ENCODE measurements at regions not wholly inside any gene's neighbourhood (a gene's known extent, or its start where the extent isn't known, plus 50 kb on each side); places are given as distances from the start of the nearest gene placed in this dataset.

DNA sequence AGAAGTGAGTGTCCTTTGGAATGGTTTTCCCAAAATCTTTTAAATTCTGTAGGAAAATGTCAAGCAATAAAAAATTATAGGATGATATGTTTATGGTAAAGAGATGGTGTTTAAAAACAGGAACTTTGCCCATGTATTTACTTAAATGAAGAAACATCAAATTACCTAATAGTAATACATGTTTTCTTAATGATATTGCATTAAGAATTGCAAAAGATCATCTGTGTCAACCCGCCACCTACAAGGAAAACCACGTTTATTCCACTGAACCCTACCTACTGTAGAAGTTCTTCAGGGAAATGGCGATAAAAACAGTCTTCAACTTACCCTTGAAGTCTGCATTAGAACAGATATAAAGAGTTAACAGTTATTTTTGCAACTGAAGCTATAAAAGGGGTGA lies 67.2 kb upstream of the NDP start:
- Histone ChIP-seq H3K4me2 (ENCODE audit: low read depth, low read length) (no peak overlapping the region), H3K4me3 (replicated peaks in 1 of 3; ENCODE audit: insufficient read depth in 1 of 3, low read depth in 2 of 3, low read length in 3 of 3) (no peak overlapping the region), H3K4me1 (ENCODE audit: insufficient read depth, low read length) (no peaks in the 10 kb centered on the region), H4K20me1 (ENCODE audit: insufficient read depth, low read length) (no peaks in the 10 kb centered on the region), H2AFZ (ENCODE audit: low read length) (no peak overlapping the region), H3K27me3 (ENCODE audit: control insufficient read depth in 1 of 2, insufficient read depth in 2 of 2, low read length in 2 of 2) (no peaks in the 10 kb centered on the region), H3K9ac (ENCODE audit: insufficient read depth, low read depth, low read length) (no peak overlapping the region), H3K79me2 (ENCODE audit: insufficient read depth, low read length) (no peaks in the 10 kb centered on the region), H3K9me3 (ENCODE audit: low read length) (no peaks in the 10 kb centered on the region), H3K36me3 (replicated peaks in 1 of 2; ENCODE audit: control insufficient read depth in 1 of 2, insufficient read depth in 2 of 2, low read length in 2 of 2) (no peaks in the 10 kb centered on the region), H3K27ac (ENCODE audit: extremely low read length, insufficient read depth, low read length) (no peak overlapping the region)
- no peak for ATAC-seq
- no peak for FAIRE-seq
- no TSS peak for BruUV-seq (replicated peaks)
- CTCF ChIA-PET (ENCODE audit: low intra/inter-chr PET ratio, low total read pairs) = no interaction called here
- DNase-seq (ENCODE audit: low spot score) = no peak
- in situ Hi-C loops (cut with HindIII; ENCODE audit: extremely low pct_ligation_motif_present, low pct_unique_long_range_greater_than_20kb) = loop anchor here (10.0 kb wide), 1 partner anchor 114 kb away; no protein-coding TSS in a partner anchor
- TF ChIP-seq ZNF75D (CRISPR knock-in tag; IDR thresholded peaks at IDR 0.05; ENCODE audit: borderline replicate concordance) (no peak), ZNF205 (CRISPR knock-in tag; IDR thresholded peaks at IDR 0.05) (no peak), PHB2 (IDR thresholded peaks at IDR 0.05; ENCODE audit: partially characterized antibody) (no peak), SRSF4 (IDR thresholded peaks at IDR 0.05; ENCODE audit: low read depth, low read length, poor library complexity, severe bottlenecking) (no peak), ZNF589 (CRISPR knock-in tag; conservative IDR thresholded peaks at IDR 0.05) (no peak), SMYD3 (CRISPR knock-in tag; IDR thresholded peaks at IDR 0.05) (no peak), SNAPC2 (CRISPR knock-in tag; IDR thresholded peaks at IDR 0.05) (no peak), ZNF317 (CRISPR knock-in tag; IDR thresholded peaks at IDR 0.05) (no peak), ZNF235 (CRISPR knock-in tag; IDR thresholded peaks at IDR 0.05; ENCODE audit: borderline replicate concordance) (no peak), MAFF (IDR thresholded peaks at IDR 0.05; ENCODE audit: low read depth, low read length) (no peak), ZNF282 (IDR thresholded peaks at IDR 0.05; ENCODE audit: partially characterized antibody) (no peak), ZFP82 (CRISPR knock-in tag; IDR thresholded peaks at IDR 0.05; ENCODE audit: borderline replicate concordance) (no peak), SNAI1 (CRISPR knock-in tag; IDR thresholded peaks at IDR 0.05; ENCODE audit: borderline replicate concordance) (no peak), ZFP41 (CRISPR knock-in tag; IDR thresholded peaks at IDR 0.05; ENCODE audit: borderline replicate concordance) (no peak), HNF4G (IDR thresholded peaks at IDR 0.05; ENCODE audit: borderline replicate concordance, low read depth, low read length) (no peak), HNF4G (CRISPR knock-in tag; IDR thresholded peaks at IDR 0.05; ENCODE audit: borderline replicate concordance, low read depth) (no peak), RELA (CRISPR knock-in tag; IDR thresholded peaks at IDR 0.05) (no peak)
- TF ChIP-seq, protein P1, sequence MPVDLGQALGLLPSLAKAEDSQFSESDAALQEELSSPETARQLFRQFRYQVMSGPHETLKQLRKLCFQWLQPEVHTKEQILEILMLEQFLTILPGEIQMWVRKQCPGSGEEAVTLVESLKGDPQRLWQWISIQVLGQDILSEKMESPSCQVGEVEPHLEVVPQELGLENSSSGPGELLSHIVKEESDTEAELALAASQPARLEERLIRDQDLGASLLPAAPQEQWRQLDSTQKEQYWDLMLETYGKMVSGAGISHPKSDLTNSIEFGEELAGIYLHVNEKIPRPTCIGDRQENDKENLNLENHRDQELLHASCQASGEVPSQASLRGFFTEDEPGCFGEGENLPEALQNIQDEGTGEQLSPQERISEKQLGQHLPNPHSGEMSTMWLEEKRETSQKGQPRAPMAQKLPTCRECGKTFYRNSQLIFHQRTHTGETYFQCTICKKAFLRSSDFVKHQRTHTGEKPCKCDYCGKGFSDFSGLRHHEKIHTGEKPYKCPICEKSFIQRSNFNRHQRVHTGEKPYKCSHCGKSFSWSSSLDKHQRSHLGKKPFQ (CRISPR knock-in tag; IDR thresholded peaks at IDR 0.05; ENCODE audit: insufficient replicate concordance) = no peak
- TF ChIP-seq, protein P2, sequence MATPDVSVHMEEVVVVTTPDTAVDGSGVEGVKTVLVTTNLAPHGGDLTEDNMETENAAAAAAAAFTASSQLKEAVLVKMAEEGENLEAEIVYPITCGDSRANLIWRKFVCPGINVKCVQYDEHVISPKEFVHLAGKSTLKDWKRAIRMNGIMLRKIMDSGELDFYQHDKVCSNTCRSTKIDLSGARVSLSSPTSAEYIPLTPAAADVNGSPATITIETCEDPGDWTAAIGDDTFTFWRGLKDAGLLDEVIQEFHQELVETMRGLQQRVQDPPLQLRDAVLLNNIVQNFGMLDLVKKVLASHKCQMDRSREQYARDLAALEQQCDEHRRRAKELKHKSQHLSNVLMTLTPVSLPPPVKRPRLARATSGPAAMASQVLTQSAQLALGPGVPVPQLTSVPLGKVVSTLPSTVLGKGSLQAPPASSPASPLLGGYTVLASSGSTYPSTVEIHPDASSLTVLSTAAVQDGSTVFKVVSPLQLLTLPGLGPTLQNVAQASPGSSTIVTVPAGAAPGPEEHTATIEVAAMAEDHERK (CRISPR knock-in tag; IDR thresholded peaks at IDR 0.05; ENCODE audit: low read depth) = no peak
- 10% methylated on average over 3 of the region's 3 CpGs for WGBS (ENCODE audit: low lambda C conversion rate)
- POLR2A ChIA-PET = no interaction called here
- intact Hi-C loops (cut with micrococcal nuclease; ENCODE audit: unreplicated experiment) = no loop called here
